Activated CD8-positive, alpha-beta T cell treated with anti-CD3 and anti-CD28 coated beads for 36 hours (primary cell): ENCODE measurements at regions not wholly inside any gene's neighbourhood (a gene's known extent, or its start where the extent isn't known, plus 50 kb on each side); places are given as distances from the start of the nearest gene placed in this dataset.

Experiments
- ATAC-seq: fragments of 200-7000 bp; cut with Tn5 transposase; one replicate; pipeline ENCODE4 v1.10.0; 2021; ENCODE audit warnings: mild to moderate bottlenecking, moderate library complexity
- CTCF ChIA-PET: fragments of 350-600 bp; sonication (Branson Sonifier 250); formaldehyde crosslinking; loops from one replicate; lab custom pipeline; 2021; ENCODE audit warnings: antibody characterized with exemption; lab: Charles Lee
- POLR2A ChIA-PET: fragments of 350-600 bp; sonication (Branson Sonifier 250); formaldehyde crosslinking; loops from one replicate; lab custom pipeline; 2021; ENCODE audit warnings: antibody characterized with exemption; lab: Charles Lee
- DNase-seq: peaks from one replicate; pipeline ENCODE4 v3.0.0-alpha.2; 2020
- H3K27ac Mint-ChIP-seq: one replicate; pipeline ENCODE4 v1.8.0; 2021; ENCODE audit warnings: mild to moderate bottlenecking, mixed read lengths
- H3K27me3 Mint-ChIP-seq: one replicate; pipeline ENCODE4 v1.8.0; 2021; ENCODE audit warnings: mixed read lengths
- H3K36me3 Mint-ChIP-seq: one replicate; pipeline ENCODE4 v1.8.0; 2021; ENCODE audit warnings: low read depth, mixed read lengths
- H3K4me1 Mint-ChIP-seq: one replicate; pipeline ENCODE4 v1.8.0; 2021; ENCODE audit warnings: low read depth, mixed read lengths
- H3K4me3 Mint-ChIP-seq: one replicate; pipeline ENCODE4 v1.8.0; 2021; ENCODE audit warnings: mild to moderate bottlenecking, moderate library complexity, mixed read lengths
- H3K9me3 Mint-ChIP-seq: one replicate; pipeline ENCODE4 v1.8.0; 2021; ENCODE audit warnings: mixed read lengths
- intact Hi-C: fragments of 100-400 bp; cut with micrococcal nuclease; formaldehyde crosslinking; loops from one replicate; pipeline ENCODE4 v1.10.0; 2022
- TF ChIP-seq, protein P1 (sequence below): fragments of 200-600 bp; IDR thresholded peaks from one replicate; pipeline ENCODE4 v1.8.0; 2022; ENCODE audit warnings: antibody characterized with exemption, mild to moderate bottlenecking

DNA sequence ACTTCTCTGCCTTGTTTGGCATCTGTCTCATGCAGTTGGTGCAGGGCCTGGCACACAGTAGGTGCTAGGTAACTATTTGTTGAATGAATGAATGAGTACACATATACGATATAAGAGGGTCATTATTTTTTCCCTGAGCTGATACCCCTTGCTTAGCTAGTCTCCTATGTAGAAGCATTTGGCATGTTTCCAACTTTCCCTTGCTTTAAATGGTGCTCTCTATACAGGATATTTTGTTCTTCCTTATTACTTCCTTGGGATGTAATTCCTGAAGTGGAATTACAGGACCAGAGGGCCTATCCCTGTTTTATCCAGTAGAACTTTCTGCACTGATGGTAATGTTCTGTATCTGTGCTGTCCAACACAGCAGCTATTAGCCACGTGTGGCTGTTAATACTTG lies 250.1 kb upstream of the PWP1 start:
- ATAC-seq (no peak), DNase-seq (no peak)
- H3K9me3 Mint-ChIP-seq = no peaks in the 10 kb centered on the region
- H3K27me3 Mint-ChIP-seq = no peaks in the 10 kb centered on the region
- H3K4me3 Mint-ChIP-seq = no peak overlapping the region
- H3K36me3 Mint-ChIP-seq = peaks cover 2% of the 10 kb centered on the region
- peaks cover 22% of the 10 kb centered on the region for H3K4me1 Mint-ChIP-seq
- TF ChIP-seq, protein P1, sequence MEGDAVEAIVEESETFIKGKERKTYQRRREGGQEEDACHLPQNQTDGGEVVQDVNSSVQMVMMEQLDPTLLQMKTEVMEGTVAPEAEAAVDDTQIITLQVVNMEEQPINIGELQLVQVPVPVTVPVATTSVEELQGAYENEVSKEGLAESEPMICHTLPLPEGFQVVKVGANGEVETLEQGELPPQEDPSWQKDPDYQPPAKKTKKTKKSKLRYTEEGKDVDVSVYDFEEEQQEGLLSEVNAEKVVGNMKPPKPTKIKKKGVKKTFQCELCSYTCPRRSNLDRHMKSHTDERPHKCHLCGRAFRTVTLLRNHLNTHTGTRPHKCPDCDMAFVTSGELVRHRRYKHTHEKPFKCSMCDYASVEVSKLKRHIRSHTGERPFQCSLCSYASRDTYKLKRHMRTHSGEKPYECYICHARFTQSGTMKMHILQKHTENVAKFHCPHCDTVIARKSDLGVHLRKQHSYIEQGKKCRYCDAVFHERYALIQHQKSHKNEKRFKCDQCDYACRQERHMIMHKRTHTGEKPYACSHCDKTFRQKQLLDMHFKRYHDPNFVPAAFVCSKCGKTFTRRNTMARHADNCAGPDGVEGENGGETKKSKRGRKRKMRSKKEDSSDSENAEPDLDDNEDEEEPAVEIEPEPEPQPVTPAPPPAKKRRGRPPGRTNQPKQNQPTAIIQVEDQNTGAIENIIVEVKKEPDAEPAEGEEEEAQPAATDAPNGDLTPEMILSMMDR = no peak
- intact Hi-C loops = no loop called here
- no peak overlapping the region for H3K27ac Mint-ChIP-seq
- ChIA-PET POLR2A (no interaction called here), CTCF (interaction anchor here (1.4 kb wide), 1 partner anchor 304 kb away, joined by 4 read pairs; no protein-coding TSS in a partner anchor)

GRCh38 chr12:107436376-107436775 lies 249.2 kb upstream of the PWP1 start:
- TF ChIP-seq, protein P1 = no peak
- H3K9me3 Mint-ChIP-seq = no peaks in the 10 kb centered on the region
- ATAC-seq (no peak), DNase-seq (no peak)
- POLR2A ChIA-PET = no interaction called here
- intact Hi-C loops = no loop called here
- H3K27me3 Mint-ChIP-seq = no peaks in the 10 kb centered on the region
- H3K4me3 Mint-ChIP-seq = no peak overlapping the region
- H3K4me1 Mint-ChIP-seq = peaks cover 22% of the 10 kb centered on the region
- CTCF ChIA-PET = interaction anchor here (1.4 kb wide), 1 partner anchor 304 kb away, joined by 4 read pairs; no protein-coding TSS in a partner anchor
- peaks cover 4% of the 10 kb centered on the region for H3K36me3 Mint-ChIP-seq
- no peak overlapping the region for H3K27ac Mint-ChIP-seq

GRCh38 chr12:107436836-107437235 lies 248.8 kb upstream of the PWP1 start:
- TF ChIP-seq, protein P1 = no peak
- ATAC-seq (no peak), DNase-seq (no peak)
- peaks cover 19% of the 10 kb centered on the region for H3K4me1 Mint-ChIP-seq
- H3K9me3 Mint-ChIP-seq = no peaks in the 10 kb centered on the region
- ChIA-PET POLR2A (interaction anchor here (1.2 kb wide), 1 partner anchor 10 kb away, joined by 3 read pairs; no protein-coding TSS in a partner anchor), CTCF (interaction anchor here (1.7 kb wide), 1 partner anchor 332 kb away, joined by 3 read pairs; no protein-coding TSS in a partner anchor)
- H3K4me3 Mint-ChIP-seq = no peak overlapping the region
- peaks cover 4% of the 10 kb centered on the region for H3K36me3 Mint-ChIP-seq
- intact Hi-C loops = no loop called here
- no peak overlapping the region for H3K27ac Mint-ChIP-seq
- H3K27me3 Mint-ChIP-seq = no peaks in the 10 kb centered on the region

DNA sequence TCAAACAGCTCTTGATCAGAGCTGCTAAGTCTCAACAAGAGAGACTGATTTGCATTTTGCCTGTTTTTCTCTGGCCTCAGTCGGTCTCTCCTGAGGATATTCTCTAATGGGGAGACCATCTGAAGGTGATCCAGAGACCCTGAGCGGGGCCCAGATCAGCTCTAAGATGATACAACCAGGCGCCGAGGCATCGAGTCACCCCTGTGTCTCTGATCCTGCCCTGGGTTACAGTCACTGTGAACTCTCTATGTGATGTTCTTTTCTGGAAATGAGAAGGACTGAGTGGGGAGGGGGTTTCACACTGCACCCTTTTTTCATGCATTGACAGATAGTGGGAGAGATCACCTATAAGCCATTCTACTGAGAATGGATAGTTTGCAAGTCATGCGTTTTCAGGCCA lies 247.6 kb upstream of the PWP1 start:
- ChIA-PET POLR2A (interaction anchor here (0.6 to 1.2 kb wide), 2 partner anchors 9 to 345 kb away, joined by 3 to 4 read pairs; partner anchors contain the start of gene CRY1), CTCF (interaction anchor here (1.7 kb wide), 1 partner anchor 333 kb away, joined by 3 read pairs; no protein-coding TSS in a partner anchor)
- intact Hi-C loops = no loop called here
- H3K9me3 Mint-ChIP-seq = no peaks in the 10 kb centered on the region
- no peak overlapping the region for H3K4me3 Mint-ChIP-seq
- H3K27me3 Mint-ChIP-seq = no peaks in the 10 kb centered on the region
- peaks cover 2% of the 10 kb centered on the region for H3K36me3 Mint-ChIP-seq
- ATAC-seq = no peak
- no peak for DNase-seq
- H3K4me1 Mint-ChIP-seq = peaks cover 14% of the 10 kb centered on the region
- TF ChIP-seq, protein P1 = no peak
- no peak overlapping the region for H3K27ac Mint-ChIP-seq

GRCh38 chr12:107439026-107439738 lies 246.4 kb upstream of the PWP1 start:
- no peak for ATAC-seq
- no peak for DNase-seq
- ChIA-PET CTCF (interaction anchor here (0.7 kb wide), 1 partner anchor 459 kb away, joined by 3 read pairs; no protein-coding TSS in a partner anchor), POLR2A (no interaction called here)
- TF ChIP-seq, protein P1 = no peak
- H3K27me3 Mint-ChIP-seq = no peaks in the 10 kb centered on the region
- no peak overlapping the region for H3K27ac Mint-ChIP-seq
- intact Hi-C loops = no loop called here
- H3K4me1 Mint-ChIP-seq = peaks cover 17% of the 10 kb centered on the region
- H3K9me3 Mint-ChIP-seq = no peaks in the 10 kb centered on the region
- no peak overlapping the region for H3K4me3 Mint-ChIP-seq
- peaks cover 2% of the 10 kb centered on the region for H3K36me3 Mint-ChIP-seq
